ENCODE measurements at regions not wholly inside any gene's neighbourhood (a gene's known extent, or its start where the extent isn't known, plus 50 kb on each side); places are given as distances from the start of the nearest gene placed in this dataset.

GRCh38 chr13:37950016-37950415 lies 80.4 kb upstream of the TRPC4 start:
- TF ChIP-seq REST (IDR thresholded peaks at IDR 0.05; ENCODE audit: insufficient read depth in 1 of 2, low read depth in 2 of 2, low read length in 1 of 2): no peak
- TF ChIP-seq CTCF (IDR thresholded peaks at IDR 0.05): no peak
- TF ChIP-seq SIN3A (IDR thresholded peaks at IDR 0.05; ENCODE audit: borderline replicate concordance, insufficient read depth, low read depth, low read length): no peak
